Ovary (tissue), 7 donors: ENCODE measurements at regions not wholly inside any gene's neighbourhood (a gene's known extent, or its start where the extent isn't known, plus 50 kb on each side); places are given as distances from the start of the nearest gene placed in this dataset.

Experiments used
- DNase-seq, 5 donors: peaks; one replicate each; pipeline ENCODE4 v3.0.0-alpha.2; 2019 to 2020
- H3K27ac ChIP-seq, 2 donors: fragments of 200-600 bp; one replicate each; pipeline versions ENCODE4 v1.5.1 to v1.8.0; 2019 to 2022
- H3K27me3 ChIP-seq: fragments of 200-600 bp; one replicate; pipeline ENCODE4 v1.8.0; 2022
- H3K36me3 ChIP-seq: fragments of 200-600 bp; sonication (generic); one replicate; pipeline ENCODE4 v1.5.1; 2019
- H3K4me1 ChIP-seq: one replicate; pipeline ENCODE4 v1.8.1; 2013; ENCODE audit warnings: mild to moderate bottlenecking, moderate library complexity; ENCODE audit not compliant: insufficient read depth
- H3K4me3 ChIP-seq: fragments of 200-600 bp; sonication (generic); one replicate; pipeline ENCODE4 v1.5.1; 2017
- H3K9me3 ChIP-seq, 2 donors: fragments of 200-600 bp in 1 of 2; sonication (generic) in 1 of 2; one replicate each; pipeline versions ENCODE4 v1.5.1 to v1.8.1; 2013 to 2019; ENCODE audit warnings: mild to moderate bottlenecking in 1 of 2, moderate library complexity in 1 of 2
- CTCF ChIP-seq, 3 donors: fragments of 450-650 bp in 2 of 3; fragments of 200-600 bp in 1 of 3; IDR thresholded peaks; one replicate each; pipeline versions ENCODE4 v1.5.1 to v1.8.0; 2016 to 2022; ENCODE audit warnings: antibody characterized with exemption in 3 of 3, mild to moderate bottlenecking in 1 of 3
- EP300 ChIP-seq: sonication (generic); formaldehyde crosslinking; IDR thresholded peaks from one replicate; pipeline ENCODE4 v1.6.1; 2017; ENCODE audit warnings: antibody characterized with exemption
- POLR2A ChIP-seq: fragments of 450-650 bp; IDR thresholded peaks from one replicate; pipeline ENCODE4 v1.6.1; 2017; ENCODE audit warnings: antibody characterized with exemption, mild to moderate bottlenecking, moderate library complexity
- WGBS, 3 donors: extraction: QIAGEN DNeasy Blood & Tissue Kit in 1 of 3; methylation state at CpG; one replicate each; pipeline versions ENCODE4 v1.1.5 to v1.1.7; 2013 to 2017; 5-methylcytosine and 5-hydroxymethylcytosine counted together
- intact Hi-C, 4 donors: fragments of 100-400 bp; cut with DNase I; formaldehyde crosslinking; loops; one replicate each; pipeline versions ENCODE4 v1.11.0 to v1.15.1; 2022 to 2023
- donor health status: DM: no; HTN: no; CAD: no; lungs with moderate emphysema.
- donor health status: DM: no; HTN: no; CAD: no.
- donor health status: Bipolar disorder and iron deficiency.
- donor health status: DM: no; HTN: no; CAD: no.
- donor health status: DM: yes; HTN: yes; CAD: no.

DNA sequence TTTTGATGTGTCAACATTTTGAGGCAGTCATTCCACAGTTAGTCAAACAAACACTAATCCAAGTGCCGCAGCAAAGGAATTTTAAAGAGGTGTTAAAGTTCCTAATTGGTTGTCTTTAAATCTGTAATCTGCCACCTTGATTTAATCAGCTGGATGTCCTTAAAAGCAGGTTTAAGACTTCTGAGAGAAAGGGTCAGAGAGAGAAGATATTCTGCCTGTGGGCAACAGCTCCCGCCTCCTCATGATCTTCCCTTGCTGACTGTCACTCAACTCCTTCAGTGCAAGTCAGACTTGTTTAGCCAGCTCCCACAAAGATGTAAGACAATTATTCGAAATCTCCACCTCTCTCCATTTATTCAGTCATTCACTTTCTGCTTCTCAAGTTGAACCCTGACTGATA, 92.6 kb upstream of the MYRIP start:
- no peaks in the 10 kb centered on the region for H3K9me3 ChIP-seq
- no peak overlapping the region for H3K27ac ChIP-seq
- DNase-seq, result no peak
- intact Hi-C loops, result no loop called here
- TF ChIP-seq CTCF (IDR thresholded peaks at IDR 0.05) (no peak), EP300 (no peak), POLR2A (no peak)
- no peaks in the 10 kb centered on the region for H3K36me3 ChIP-seq
- 78 to 87% (median 87%) methylated on average over 3 of the region's 3 CpGs for WGBS, 3 donors
- H3K4me3 ChIP-seq, result no peak overlapping the region
- H3K27me3 ChIP-seq, result no peaks in the 10 kb centered on the region
- no peaks in the 10 kb centered on the region for H3K4me1 ChIP-seq

DNA sequence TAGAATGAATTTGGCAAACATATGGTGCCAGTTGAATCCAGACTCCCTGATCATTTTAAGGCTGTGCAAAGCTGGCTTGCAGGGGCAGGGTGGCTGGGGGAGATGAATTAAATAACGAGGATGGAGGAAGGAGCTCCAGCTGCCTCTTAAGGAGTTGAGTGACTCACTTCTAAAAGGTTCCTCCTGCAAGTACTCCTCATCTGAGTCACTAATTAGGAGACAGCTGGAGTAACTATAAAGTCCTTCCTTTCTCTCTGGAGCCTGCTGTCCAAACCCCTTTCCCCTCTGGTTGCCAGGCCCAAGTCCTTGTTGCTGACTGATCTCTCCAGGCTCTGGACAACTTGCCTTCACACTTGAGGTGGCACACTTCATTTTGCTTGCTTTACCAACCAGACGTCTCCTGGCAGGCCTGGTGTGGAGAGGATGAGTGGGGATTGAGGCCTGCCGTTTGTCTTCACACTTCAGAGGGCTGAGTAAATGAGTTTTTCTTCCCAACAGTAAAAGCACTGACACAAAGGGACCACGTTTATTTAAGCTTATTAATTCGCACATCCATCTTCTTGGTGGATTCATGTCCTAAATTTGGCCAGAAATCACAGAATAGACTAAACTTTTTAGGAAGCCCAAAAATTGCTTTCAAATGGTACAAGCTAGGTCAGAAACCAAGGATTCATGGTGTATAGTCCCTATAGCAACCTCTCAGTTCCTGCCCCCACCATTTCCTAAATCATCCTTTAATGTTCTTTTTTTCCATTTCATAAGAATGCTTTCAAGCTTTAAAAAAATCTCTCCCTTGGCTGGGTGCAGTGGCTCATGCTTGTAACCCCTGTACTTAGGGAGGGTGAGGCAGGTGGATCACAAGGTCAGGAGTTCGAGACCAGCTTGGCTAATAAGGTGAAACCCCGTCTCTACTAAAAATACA, 90.5 kb upstream of the MYRIP start:
- H3K27ac ChIP-seq, result no peak overlapping the region
- TF ChIP-seq CTCF (IDR thresholded peaks at IDR 0.05), result no peak
- no peak for TF ChIP-seq EP300
- TF ChIP-seq POLR2A, result no peak
- no peaks in the 10 kb centered on the region for H3K27me3 ChIP-seq
- no peak for DNase-seq
- intact Hi-C loops, result no loop called here
- no peaks in the 10 kb centered on the region for H3K4me1 ChIP-seq
- no peaks in the 10 kb centered on the region for H3K36me3 ChIP-seq
- H3K4me3 ChIP-seq, result no peak overlapping the region
- no peaks in the 10 kb centered on the region for H3K9me3 ChIP-seq
- 57 to 67% (median 63%) methylated on average over 7 of the region's 7 CpGs for WGBS, 3 donors

DNA sequence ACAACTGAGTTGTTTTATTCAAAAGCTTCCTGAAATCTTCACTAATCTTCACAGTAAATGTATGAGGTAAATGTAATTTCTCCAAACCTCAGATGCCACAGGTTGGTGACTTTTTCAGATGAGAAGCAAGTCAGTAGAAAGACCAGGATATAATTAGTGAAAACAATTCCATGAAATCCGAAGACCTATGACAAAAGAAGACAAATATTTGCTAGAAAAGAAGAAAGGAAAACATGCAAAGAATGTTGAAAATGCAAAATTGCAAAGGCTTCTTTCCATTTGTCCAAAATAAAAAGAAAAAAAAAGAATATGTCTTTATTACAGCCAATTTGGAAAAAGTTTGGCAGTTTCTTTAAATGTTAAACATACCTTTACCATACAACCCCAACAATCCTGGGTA, 88.3 kb upstream of the MYRIP start:
- H3K4me1 ChIP-seq, result no peaks in the 10 kb centered on the region
- intact Hi-C loops, result no loop called here
- no peak overlapping the region for H3K4me3 ChIP-seq
- no peak overlapping the region for H3K27ac ChIP-seq
- no peaks in the 10 kb centered on the region for H3K36me3 ChIP-seq
- DNase-seq, result no peak
- no peaks in the 10 kb centered on the region for H3K27me3 ChIP-seq
- TF ChIP-seq POLR2A (no peak), CTCF (IDR thresholded peaks at IDR 0.05) (no peak), EP300 (no peak)
- WGBS, 3 donors, result 2 to 8% (median 2%) methylated on average over 1 of the region's 1 CpG
- H3K9me3 ChIP-seq, result no peaks in the 10 kb centered on the region

DNA sequence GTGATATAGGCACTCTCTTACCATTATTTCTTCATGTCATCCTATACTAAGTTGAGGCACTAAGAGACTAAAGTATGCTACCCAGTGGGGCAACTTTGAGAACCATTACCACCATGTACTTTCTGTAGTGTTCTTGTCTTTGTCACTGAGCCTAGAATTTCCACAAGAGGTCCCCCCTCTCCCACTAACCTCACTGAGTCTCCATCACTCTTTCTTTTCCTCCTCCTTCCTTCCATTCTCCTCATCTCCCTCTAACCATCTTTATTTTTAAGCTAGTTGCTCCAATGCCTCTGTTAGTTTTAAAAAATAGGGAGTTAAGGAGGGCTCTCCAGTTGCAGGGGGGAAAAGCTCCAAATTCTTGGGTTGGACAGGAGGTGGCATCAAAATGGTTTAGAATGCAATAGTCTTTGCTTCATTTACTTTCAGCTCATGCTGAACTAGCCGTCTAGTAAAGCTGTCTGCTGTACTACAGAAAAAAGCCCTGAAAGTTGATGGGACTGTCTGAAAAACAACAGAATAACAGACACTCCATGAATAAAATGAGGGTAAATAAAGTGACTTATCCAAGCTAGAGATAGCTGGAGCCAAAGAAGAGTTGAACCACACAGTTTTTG, 85.1 kb upstream of the MYRIP start:
- no peak for DNase-seq
- no peaks in the 10 kb centered on the region for H3K36me3 ChIP-seq
- no peaks in the 10 kb centered on the region for H3K4me1 ChIP-seq
- 36 to 59% (median 43%) methylated on average over 1 of the region's 1 CpG for WGBS, 3 donors
- H3K4me3 ChIP-seq, result no peak overlapping the region
- intact Hi-C loops, result no loop called here
- TF ChIP-seq POLR2A (no peak), EP300 (no peak), CTCF (IDR thresholded peaks at IDR 0.05) (no peak)
- no peaks in the 10 kb centered on the region for H3K27me3 ChIP-seq
- H3K9me3 ChIP-seq, result no peaks in the 10 kb centered on the region
- no peak overlapping the region for H3K27ac ChIP-seq
